Hematopoietic multipotent progenitor cell treated with erythropoietin and hydrocortisone succinate and interleukin-3 and kit ligand, for 4 days (in vitro differentiated cells): ENCODE measurements at regions not wholly inside any gene's neighbourhood (a gene's known extent, or its start where the extent isn't known, plus 50 kb on each side); places are given as distances from the start of the nearest gene placed in this dataset.

Experiments
- DNase-seq: peaks from one replicate; pipeline ENCODE4 v3.0.0-alpha.2; 2015

DNA sequence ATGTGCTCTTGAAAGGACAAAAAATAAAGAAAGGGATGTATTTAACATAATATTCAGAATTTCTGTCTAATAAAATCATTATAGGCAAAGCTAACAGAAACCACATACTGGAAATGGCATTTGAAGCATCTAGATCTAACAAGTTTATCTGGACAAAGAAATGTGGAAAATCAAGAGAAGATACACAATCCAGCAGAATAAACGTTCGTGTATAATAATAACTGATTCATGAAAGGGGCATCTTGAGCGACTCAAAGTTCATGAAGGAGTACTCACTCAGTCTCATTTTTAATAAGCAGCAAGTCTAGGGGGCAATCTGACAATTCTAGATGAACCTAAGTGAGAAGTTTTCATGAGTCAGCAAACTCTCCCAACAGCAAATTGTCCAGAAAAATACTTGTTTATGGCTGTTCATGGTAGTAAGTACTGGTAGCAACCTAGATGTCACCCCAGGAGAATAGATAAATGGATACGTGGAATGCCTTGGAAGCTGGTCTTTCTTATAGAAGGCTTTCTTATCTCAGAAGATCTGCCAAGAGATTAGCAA, 541.8 kb downstream of the INHBA start:
- DNase-seq: no peak

DNA sequence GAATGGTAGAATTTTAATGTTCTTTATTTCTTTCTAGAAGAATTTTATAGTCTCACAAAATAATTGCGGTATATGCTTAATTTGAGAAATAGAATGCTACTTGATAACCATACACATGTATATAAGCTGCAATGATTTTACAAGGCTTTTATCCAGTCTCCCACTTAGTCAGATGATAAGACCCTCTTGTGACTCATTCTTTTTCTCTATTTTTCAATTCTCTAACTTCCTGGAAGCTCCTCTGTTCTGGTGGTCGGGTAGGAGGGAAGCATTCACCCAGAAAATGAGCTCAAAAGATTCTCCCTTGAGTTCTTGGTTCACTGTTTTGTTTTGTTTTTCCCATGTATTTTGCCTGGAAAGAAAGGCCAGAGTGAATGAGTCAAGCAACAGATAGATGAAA, 546.6 kb downstream of the INHBA start:
- DNase-seq: no peak

DNA sequence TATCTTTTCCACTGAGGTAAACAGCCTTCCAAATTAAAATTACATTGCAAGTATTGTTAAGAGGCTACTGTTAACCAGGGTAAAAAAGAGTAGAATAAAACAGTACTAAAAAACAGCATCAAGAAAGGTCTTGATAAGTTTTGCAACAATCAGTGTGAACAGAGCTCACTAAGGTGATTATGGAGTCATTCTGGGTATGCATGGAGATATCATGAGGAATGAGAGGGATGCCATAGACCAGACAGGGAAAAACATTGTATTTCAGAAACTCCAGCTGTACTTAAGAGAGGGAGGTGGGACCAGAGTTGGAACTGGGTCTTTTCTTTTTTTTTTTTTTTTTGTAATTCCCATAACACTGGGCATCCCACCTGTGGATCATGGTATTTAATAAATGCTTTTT, 549.6 kb downstream of the INHBA start:
- DNase-seq: no peak

DNA sequence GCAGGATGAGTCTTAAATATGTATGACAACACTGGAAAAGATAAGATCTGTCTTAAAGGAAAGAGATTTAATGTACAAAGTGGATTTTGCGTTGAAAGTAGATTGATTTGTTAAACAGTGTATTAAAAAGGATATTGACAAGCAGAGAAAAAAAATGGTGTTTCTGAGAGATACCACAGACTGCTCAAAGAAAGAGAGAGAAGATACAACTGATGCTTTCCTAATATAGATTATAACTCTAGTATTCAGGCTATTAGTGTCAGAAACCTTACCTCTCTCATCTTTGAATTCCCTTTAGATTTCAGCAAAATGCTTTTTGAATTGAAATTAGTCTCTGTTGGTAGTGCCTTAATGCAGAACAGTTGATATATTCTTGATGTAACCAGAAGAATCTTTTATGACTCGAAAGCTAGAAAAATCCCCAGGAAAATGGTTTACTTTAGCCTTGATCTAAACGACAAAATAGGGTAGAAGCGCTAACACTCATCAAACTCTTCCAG, 550.7 kb downstream of the INHBA start:
- DNase-seq: no peak

DNA sequence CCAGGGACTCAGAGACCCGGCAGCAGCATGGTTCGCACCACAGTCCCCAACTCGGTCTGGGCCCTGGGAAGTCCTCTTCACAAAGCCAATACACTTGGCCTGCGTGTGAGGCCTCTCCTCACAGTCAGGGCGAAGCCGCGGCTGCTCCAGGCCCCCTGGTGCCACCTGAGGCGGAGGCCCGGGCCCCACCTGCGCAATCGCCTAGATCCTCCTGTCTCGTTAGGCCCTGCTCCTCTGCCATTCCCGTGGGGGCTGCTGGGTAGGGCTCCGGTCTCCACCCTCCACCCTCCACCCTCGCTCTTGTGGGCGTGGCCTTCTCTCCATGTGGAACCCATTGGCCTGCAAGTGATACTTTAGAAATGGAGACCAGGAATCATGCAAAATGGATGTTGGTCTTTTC, 553.3 kb downstream of the INHBA start:
- DNase-seq: no peak

DNA sequence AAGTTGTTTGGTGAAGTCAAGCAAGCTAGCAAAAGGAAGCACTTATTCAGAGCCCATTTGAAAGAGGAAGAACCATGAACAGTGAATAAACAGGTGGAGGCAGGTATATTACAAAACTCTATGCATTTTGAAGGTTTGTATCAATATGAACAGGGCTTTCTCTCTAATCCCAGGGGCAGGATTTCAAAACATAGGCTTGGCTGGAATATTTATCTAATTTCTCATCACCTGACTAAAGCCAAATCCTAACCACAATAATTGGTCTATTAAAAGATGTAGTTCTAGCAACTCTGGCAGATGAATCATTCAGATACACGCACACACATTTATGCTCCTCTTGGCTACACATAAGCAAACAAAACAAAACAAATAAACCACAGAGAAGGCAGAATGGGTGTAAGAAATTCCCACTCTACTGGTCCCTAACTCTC, 554.4 kb downstream of the INHBA start:
- no peak for DNase-seq

DNA sequence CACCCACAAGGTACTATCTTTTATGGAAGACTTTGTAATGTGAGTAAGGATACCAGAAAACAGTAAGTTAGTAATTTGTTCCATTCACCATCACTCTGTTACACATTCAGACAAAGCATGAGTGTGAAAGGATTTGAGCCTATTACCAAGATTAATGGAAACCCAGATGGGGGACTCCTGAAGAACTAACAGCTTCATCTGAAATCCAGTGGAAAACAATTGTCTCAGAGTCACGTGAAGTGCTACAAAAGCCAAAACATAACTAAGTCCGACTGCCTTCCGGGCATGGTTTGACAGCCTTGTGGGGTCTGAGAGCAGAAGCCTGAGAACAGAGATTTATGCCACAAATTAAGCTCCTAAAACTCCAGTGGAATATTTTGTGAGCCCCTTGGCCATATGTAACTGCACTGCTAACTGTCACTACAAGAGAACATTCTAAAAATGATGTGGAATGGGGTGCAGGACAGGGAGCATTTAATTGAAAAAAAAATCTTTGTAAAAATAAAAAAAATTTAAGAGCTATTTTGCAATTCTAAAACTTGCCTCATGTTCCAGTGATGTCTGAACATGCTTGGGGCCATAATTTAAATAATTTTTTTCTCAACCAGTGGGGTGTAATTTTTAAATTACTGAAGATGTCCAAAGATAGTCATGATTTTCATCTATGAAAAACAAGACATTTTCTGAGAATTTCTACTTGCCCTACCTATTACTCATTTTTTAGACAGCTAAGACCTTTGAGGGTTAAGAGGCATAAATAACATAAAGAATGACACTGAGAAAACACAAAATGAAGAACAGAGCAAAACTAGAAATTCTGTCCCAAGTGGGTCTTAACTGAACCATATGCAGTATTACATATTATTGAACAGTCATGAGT, 555.0 kb downstream of the INHBA start:
- no peak for DNase-seq

DNA sequence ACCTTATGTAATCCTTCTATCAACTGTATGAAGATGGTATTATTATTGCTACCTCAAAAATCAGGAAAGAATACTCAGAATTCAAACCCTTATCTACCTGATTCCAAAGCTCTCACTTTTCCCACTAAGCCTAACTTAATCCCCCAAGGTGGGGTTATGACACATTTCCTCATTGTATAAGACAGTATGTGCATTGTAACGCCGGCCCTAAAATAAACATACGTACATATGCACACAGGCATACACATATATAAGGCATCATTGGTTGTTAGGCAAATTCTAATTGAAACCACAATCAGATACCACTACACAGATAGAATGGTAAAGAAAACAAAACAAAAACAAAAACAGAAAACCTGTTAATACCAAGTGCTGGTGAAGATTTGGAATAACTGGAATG, 556.5 kb downstream of the INHBA start:
- no peak for DNase-seq

DNA sequence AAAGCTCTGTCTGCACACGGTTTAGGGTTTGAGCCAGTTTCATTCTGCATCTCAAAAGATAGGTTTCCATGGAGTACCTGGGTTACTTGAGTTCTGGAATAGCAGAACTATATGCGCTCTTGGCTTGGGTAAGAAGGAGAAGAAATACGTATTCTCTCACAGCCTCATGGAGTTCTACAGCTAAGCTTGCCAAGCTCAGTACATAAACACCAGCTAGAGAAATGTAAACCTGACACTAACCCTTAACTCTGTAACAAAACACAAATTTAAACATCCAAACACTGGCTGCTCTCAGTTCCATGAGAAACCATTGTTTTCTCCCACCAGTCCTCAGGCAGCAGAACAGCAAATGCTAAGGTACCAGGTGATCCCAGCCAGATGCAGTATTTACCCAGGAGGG, 557.2 kb downstream of the INHBA start:
- DNase-seq: no peak

DNA sequence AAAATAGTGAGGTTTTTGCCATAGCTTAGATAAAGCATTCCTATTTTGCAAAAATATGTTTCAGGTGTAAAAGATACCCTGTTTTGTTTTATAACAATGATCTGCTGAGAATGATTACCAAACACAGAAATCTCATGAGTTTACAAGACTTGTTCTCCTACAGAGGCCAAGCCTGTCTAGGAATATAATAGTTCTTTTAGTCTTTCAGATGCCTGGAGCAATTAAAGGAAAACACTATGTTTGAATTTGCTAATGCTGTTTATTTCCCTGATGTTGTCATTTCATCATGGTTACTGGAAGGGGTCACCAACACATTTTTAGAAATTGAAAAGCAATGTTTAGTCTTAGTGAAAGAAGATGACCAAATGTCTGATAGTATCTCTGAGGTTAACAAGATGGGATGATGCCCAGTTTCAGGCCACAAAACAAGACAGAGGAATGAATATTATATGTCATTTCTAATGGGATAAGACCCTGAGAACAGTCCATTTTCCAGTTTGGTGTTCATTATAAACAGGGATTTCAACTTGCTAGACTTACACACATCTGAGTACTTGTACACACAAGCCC, 559.9 kb downstream of the INHBA start:
- DNase-seq: no peak

DNA sequence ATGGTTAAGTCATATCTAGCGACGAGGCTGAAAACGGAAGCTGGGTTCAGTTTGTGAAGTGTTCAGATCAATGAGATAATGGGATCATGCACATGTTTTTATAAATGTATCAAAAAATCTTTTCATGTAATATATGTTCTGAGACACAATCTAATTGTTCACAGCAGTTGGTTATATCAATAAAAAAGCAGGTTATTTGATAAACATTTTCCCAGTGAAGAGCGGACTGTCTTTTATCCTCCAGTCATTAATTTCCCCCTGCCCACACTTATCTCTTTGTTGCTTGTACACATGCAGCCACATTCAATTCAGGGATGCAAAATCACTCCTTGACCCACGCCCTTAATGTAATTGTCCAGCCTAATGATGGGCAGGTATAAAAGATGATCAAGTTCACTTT, 563.1 kb downstream of the INHBA start:
- no peak for DNase-seq

DNA sequence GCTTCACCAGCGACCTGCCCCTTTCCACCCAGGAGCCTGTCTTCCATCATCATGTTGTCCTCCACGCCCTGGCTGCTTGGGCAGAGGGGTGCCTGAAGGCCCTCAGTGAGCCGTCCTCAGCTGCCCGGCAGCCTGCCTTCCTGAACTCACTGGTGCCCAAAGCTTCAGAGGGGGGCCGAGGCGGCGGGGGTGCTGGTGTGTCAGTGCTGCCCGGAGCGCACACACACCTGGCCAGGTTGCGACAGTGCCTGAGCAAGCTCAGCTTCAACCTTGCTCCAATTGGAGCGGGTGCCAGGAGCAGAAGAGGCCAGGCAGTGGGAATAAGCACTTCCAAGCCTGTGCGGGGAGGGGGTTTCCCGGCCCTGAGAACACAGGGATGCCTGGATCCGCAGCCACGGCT, 566.3 kb downstream of the INHBA start:
- DNase-seq: no peak

DNA sequence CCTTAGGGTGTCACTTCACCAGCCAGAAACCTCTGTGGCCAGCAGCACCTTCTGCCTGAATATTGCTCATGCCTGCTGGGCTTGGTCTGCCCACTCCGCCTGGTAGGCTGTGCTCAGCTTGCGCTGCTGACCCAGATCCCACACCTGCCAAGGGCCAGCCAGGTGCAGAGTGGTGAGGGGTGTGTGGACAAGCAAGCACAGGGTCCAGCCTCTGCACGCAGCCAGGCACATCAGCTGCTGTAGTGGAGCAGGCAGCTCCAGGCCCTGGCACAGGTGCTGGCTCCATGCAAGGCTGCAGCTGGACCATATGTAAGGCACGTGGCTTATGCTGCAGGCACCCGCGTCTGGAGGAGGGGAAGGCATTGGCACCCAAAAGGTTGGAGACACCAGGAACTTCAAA, 567.4 kb downstream of the INHBA start:
- DNase-seq: no peak

DNA sequence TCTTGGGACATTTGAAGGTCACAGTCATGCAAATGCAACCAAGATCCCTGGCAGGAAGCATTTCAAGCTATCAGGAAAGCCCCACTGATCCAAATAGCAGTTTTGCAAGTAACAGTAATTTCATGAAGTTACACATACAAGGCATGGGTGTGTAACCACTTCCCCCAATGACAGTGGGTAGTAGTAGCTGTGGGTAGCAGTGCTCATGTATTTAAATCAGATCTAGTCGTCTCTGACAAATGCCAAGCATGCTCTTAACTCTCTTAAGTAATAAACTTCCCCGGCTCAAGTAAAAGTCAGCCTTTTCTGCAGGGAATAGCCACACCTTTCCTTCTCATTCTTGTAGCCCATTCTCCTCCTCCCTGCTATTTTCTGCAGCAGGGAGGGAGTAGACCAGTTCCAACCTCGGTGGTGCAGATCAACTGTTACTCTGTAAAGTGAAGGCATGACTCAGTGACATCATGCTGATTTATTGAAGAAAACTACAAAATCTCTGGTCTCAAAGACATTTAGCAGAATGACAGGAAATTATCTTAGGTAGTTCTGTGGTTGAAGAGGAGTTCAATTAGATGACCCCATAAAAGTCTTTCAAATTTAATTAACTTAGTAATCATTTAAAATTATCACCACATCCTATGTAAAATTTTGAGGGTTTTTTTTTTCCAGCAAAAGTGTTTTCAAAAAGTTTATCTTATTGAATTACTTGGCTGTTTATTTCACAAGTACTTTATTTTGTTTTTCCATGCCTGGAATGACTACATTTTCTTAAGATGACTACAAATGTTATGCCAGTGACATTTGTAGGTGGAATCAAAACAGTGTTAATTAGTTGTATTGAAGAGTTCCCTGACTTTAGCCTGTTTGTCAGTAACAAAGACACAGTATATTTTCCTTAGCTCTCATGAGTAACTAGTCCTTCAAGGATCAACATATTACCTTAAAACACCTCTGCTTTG, 568.3 kb downstream of the INHBA start:
- DNase-seq: peak; percentile 21

DNA sequence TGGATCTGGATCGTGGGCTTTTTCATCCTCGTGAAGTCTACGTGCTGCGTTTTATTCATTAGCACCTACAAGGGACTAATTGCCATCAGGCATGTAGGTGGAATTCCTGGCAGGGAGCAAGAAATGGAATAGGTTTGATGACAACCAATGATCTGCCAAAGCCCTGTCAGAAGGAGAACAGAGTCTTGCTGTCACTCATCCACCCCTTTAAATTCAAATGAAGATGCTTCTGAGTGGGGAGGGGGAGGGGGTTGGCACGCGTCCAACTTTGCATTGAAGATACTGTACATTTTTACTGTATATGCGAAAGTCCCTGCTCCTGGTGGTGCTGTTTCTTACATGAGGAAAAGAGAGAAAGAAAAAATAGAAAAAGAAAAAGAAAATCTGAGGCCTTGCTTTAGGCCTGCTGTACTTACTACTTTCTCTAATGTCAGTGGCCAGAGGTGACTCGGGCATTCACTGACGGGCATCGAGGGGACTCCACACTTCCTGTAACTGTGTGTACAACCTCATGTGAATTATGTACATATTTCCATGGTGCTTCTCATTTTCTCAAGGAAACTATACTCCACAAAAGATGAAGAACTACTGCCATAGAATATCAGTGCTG, 569.1 kb downstream of the INHBA start:
- peak; percentile 11 for DNase-seq

DNA sequence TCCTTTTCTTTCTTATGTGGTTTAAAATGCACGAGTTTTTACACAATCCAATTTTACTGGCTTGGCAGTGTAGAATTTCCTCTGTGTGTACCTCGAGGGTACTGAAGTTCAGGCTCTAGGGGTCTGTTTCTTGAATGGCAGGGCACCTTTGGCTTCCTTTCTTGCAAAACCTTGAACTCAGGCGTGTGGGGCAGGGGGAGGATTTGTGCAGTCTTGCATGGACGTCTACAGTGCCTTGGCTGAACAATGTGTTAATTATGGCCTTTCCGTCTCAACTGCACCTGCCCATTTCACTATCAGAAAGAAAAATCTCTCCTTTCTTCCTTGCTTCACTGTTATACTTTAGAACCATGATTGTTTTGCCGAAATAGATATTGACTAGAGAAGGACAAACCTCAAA, 570.9 kb downstream of the INHBA start:
- no peak for DNase-seq

DNA sequence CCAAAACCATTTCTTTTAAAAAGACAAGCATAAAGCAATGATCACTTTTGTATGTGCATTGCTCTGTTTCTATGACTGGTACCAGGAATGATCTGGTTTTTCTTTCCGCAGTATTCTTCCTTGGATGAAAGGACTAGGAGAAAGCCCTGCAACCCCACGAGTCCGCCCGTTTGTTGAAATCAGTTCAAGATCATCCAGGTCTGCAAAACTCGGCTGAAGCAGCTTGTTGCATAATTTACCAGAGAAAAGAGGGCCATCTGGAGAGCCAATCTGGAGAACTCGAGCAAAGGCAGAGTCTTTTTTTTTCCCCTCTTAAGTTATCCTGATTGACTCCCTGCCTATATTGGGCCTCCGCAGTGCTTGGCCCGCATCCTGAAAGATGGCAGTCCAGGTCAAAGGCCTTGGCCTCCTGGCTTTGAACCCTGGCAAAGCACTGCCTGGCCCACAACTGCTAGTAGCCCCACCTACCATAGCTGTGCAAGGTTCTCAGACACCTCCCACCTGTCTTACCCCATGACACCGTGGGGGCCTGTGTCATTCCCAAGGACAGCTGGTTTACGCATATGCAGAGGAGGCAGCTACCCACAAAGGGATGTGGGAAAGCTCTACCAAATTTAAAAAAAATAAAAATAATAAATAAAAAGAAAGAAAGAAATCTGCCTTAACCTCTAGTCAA, 572.2 kb downstream of the INHBA start:
- DNase-seq: no peak

DNA sequence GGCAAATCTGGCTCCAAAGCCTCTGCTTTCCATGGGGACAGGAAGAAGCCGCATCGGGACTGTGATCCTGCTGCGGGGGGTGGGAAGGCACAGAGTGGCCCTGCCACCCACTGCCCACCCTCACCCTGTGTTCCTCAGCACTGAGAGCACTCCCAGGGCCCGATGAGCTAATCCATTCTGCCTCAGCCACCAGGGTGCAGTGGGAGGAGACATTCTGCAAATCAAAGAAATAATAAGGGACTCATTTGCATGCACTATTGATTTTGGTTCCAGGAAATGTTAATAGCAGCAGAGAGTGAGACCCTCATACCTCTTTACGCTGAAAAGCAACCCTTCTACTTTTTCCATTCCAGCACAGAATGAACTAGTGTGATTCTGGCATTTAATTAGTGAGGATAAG, 572.8 kb downstream of the INHBA start:
- no peak for DNase-seq

DNA sequence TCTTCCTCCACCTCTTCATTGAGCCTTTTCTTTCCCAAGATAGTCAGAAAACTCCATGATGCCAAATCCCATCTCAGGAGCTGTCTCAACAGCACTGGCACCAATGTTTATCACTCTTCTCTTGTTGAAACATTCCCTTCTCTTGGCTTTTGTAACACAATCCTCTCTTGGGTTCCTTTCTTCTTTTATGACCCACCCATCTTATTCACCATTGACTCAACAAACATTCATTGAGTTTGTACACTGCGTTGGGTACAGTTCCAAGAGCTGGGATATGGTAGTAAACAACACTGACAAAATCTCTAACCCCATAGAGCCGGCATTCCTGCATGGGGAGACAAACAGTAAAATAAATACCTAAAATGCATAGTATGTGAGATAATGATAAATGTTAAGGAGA, 577.5 kb downstream of the INHBA start:
- DNase-seq: no peak

DNA sequence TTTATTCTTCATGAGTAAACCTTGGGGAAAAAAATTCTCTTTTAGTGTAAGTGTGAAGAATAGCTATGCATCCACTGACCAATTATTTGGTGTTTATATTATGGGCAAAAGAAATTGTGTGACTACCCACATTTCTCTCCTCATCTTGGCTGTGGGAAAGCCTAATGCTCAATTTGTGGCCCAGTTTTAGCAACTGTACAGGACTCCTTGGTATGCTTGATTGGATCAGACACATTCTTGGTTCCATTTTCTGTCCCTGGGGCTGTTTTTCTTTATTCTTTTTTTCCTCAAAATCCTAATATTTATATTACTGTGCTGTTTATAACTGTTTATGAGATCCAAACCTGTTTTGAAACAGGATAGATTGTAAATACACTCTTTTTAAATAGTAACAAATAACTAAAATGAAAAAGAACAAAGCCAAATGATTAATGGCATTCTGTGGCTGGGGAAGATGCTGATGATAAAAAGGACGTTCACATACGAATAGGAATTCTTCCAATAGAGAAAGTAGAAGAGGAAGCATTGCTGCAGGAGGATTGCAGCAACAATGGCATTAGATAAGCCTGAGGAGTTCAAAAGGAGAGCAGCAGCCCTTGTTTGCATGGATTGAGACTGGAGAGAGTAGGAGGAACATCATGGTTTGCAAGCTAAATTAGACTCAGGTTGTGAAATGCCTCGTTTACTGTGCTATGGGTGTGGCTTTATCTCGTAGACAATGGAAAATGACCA, 580.5 kb downstream of the INHBA start:
- DNase-seq: no peak

DNA sequence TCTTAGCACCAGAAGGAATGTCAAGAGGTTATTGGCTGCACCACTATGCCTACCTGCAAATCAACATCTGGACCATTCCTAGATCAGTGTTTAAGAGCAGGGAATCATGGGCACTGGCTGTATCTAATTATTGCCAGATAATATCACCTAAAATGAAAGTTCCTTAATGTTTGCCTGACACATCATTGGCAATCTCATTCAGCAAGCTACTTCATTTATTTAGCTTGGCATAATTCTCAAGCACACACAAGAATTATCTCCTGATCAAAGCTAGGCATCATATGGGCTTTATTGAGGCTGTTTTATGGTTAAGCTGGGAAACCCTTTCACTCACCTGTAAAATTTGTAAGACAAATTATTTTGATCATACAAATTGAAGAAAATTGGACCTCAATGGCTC, 581.7 kb downstream of the INHBA start:
- DNase-seq: no peak
